Endothelial cell of umbilical vein (primary cell): ENCODE measurements at regions not wholly inside any gene's neighbourhood (a gene's known extent, or its start where the extent isn't known, plus 50 kb on each side); places are given as distances from the start of the nearest gene placed in this dataset.

ENCODE experiments used
- BruUV-seq: library from RNA; stranded (reverse); fragments of 400-500 nt; replicated peaks from 2 replicates; lab custom pipeline; 2021; lab: Mats Ljungman, UMichigan
- CTCF ChIA-PET: fragments of 300-600, 350-600 bp; sonication (Branson Sonifier 250); formaldehyde crosslinking; loops from one replicate; lab custom pipeline; 2021; ENCODE audit warnings: antibody characterized with exemption, inconsistent platforms; lab: Charles Lee
- POLR2A ChIA-PET: fragments of 300-600, 350-600 bp; sonication (Branson Sonifier 250); formaldehyde crosslinking; loops from one replicate; lab custom pipeline; 2021; ENCODE audit warnings: antibody characterized with exemption, inconsistent platforms; lab: Charles Lee
- DNase-seq: peaks from one replicate; pipeline ENCODE4 v3.0.0-alpha.2; 2011; ENCODE audit warnings: low read depth, low spot score
- FAIRE-seq: peaks from 2 replicates; lab custom pipeline; 2011; peaks lifted over from hg19 to GRCh38; lab: Jason Lieb, UNC
- H2AFZ ChIP-seq: 2 replicates; pipeline ENCODE4 v1.6.0; 2012; ENCODE audit warnings: low read depth, low read length, control low read depth, inconsistent platforms
- H3K27ac ChIP-seq: 2 replicates; pipeline ENCODE4 v1.5.1; 2011; ENCODE audit warnings: low read depth, mild to moderate bottlenecking, control low read depth, low read length, moderate library complexity; ENCODE audit not compliant: insufficient read depth
- H3K27me3 ChIP-seq, 2 experiments: 2 replicates each; pipeline versions ENCODE4 v1.6.0 to v1.6.1; 2011; ENCODE audit warnings: low read length in 2 of 2, mixed read lengths in 1 of 2; ENCODE audit not compliant: control insufficient read depth in 2 of 2, insufficient read depth in 2 of 2
- H3K36me3 ChIP-seq, 2 experiments: 2 replicates in 1 of 2; 3 replicates in 1 of 2; pipeline ENCODE4 v1.5.1; 2011; ENCODE audit warnings: low read length in 2 of 2, mild to moderate bottlenecking in 1 of 2, moderate library complexity in 1 of 2; ENCODE audit not compliant: control insufficient read depth in 2 of 2, insufficient read depth in 2 of 2; ENCODE audit errors: extremely low read depth in 1 of 2
- H3K4me1 ChIP-seq: 3 replicates; pipeline ENCODE4 v1.5.1; 2011; ENCODE audit warnings: mild to moderate bottlenecking, low read length; ENCODE audit not compliant: control insufficient read depth, insufficient read depth; ENCODE audit errors: extremely low read depth
- H3K4me2 ChIP-seq: 2 replicates; pipeline ENCODE4 v1.6.1; 2011; ENCODE audit warnings: low read length, control low read depth, mixed read lengths; ENCODE audit not compliant: insufficient read depth
- H3K4me3 ChIP-seq, 3 experiments: fragments of 200-600 bp in 1 of 3; sonication (generic), shearing (Covaris generic) in 1 of 3; replicated peaks in 1 of 3; 2 replicates each; pipeline ENCODE4 v1.5.1; 2011 to 2016; ENCODE audit warnings: control low read depth in 3 of 3, low read length in 3 of 3, mild to moderate bottlenecking in 2 of 3, inconsistent platforms in 1 of 3, low read depth in 1 of 3, moderate library complexity in 1 of 3; ENCODE audit not compliant: insufficient read depth in 1 of 3
- H3K79me2 ChIP-seq: 2 replicates; pipeline ENCODE4 v1.6.0; 2012; ENCODE audit warnings: low read length, inconsistent platforms; ENCODE audit not compliant: control insufficient read depth, insufficient read depth
- H3K9ac ChIP-seq: replicated peaks from 2 replicates; pipeline ENCODE3; 2011; ENCODE audit warnings: low read length, control low read depth; ENCODE audit not compliant: insufficient read depth; ENCODE audit errors: extremely low read depth
- H3K9me1 ChIP-seq: replicated peaks from 3 replicates; pipeline ENCODE4 v1.6.0; 2011; ENCODE audit warnings: mild to moderate bottlenecking, low read length; ENCODE audit not compliant: control insufficient read depth, insufficient read depth; ENCODE audit errors: extremely low read depth
- H3K9me3 ChIP-seq: replicated peaks from 2 replicates; pipeline ENCODE4 v1.5.1; 2012; ENCODE audit warnings: low read length, inconsistent platforms; ENCODE audit not compliant: control insufficient read depth, insufficient read depth
- H4K20me1 ChIP-seq: replicated peaks from 2 replicates; pipeline ENCODE3; 2011; ENCODE audit warnings: mild to moderate bottlenecking, low read length; ENCODE audit not compliant: control insufficient read depth, insufficient read depth; ENCODE audit errors: extremely low read depth
- EZH2 ChIP-seq: IDR thresholded peaks from 2 replicates; pipeline ENCODE4 v1.6.1; 2012; ENCODE audit warnings: borderline replicate concordance, low read depth, mild to moderate bottlenecking, moderate library complexity, low read length, inconsistent platforms; ENCODE audit not compliant: severe bottlenecking
- FOS ChIP-seq: IDR thresholded peaks from 2 replicates; pipeline ENCODE4 v1.6.1; 2011; ENCODE audit warnings: mild to moderate bottlenecking, low read length, moderate library complexity, borderline replicate concordance; ENCODE audit not compliant: insufficient read depth
- GATA2 ChIP-seq: IDR thresholded peaks from 2 replicates; pipeline ENCODE4 v1.7.0; 2011; ENCODE audit warnings: low read depth, mild to moderate bottlenecking, moderate library complexity, mixed read lengths, low read length; ENCODE audit not compliant: insufficient read length, insufficient read depth
- JUN ChIP-seq: IDR thresholded peaks from 2 replicates; pipeline ENCODE4 v1.6.1; 2011; ENCODE audit warnings: borderline replicate concordance, low read depth; ENCODE audit not compliant: insufficient read length, insufficient read depth
- MYC ChIP-seq: IDR thresholded peaks from one replicate; pipeline ENCODE4 v1.6.1; 2011; ENCODE audit warnings: mild to moderate bottlenecking, low read depth, low read length
- POLR2A ChIP-seq: IDR thresholded peaks from 2 replicates; pipeline ENCODE4 v1.6.1; 2012; ENCODE audit warnings: low read depth, mild to moderate bottlenecking, control low read depth, low read length
- POLR2AphosphoS5 ChIP-seq: IDR thresholded peaks from 2 replicates; pipeline ENCODE4 v1.6.1; 2012; ENCODE audit warnings: low read depth, mild to moderate bottlenecking, control low read depth, low read length, moderate library complexity; ENCODE audit not compliant: insufficient read depth
- dilution Hi-C: fragments of 300-500 bp; cut with MboI; formaldehyde crosslinking; loops from one replicate; pipeline ENCODE4 v1.15.0; 2019; ENCODE audit warnings: low sequenced_read_pairs; ENCODE audit not compliant: extremely low pct_ligation_motif_present
- intact Hi-C: fragments of 100-400 bp; cut with micrococcal nuclease; formaldehyde crosslinking; loops from one replicate; pipeline ENCODE4 v1.10.0; 2022
- TF ChIP-seq, protein P1 (sequence below): IDR thresholded peaks from 2 replicates; pipeline ENCODE4 v1.6.1; 2011; ENCODE audit not compliant: insufficient read depth, insufficient read length
- TF ChIP-seq, protein P2 (sequence below), 2 donors: IDR thresholded peaks; 1 replicate in 1 of 2; 2 replicates in 1 of 2; pipeline ENCODE4 v1.5.1; 2011; ENCODE audit warnings: low read length in 2 of 2, mild to moderate bottlenecking in 2 of 2, moderate library complexity in 2 of 2, control low read depth in 1 of 2, inconsistent platforms in 1 of 2, low read depth in 1 of 2; ENCODE audit not compliant: insufficient read depth in 1 of 2; ENCODE audit errors: extremely low read depth in 1 of 2

DNA sequence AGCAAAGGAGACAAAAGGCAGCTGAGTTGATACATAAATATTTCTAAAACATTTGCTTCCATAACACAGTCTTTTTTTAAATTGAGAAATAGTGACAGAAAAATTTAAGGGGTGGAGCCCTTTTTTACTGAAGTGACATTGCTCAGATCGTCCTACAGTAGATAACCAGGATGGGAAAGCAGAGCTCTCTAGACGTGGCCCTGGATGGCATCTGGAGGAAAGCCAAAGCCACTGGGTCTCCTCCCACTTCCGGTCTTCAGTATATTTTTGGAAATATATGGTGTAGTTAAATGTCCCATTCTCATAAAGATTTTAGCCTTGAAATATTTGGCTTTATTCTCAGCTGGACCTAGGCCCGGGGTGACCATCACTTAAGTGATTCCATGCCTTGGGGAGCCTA is 326.1 kb downstream of the ZNF621 start:
- H4K20me1 ChIP-seq = no peaks in the 10 kb centered on the region
- no peaks in the 10 kb centered on the region for H3K9me3 ChIP-seq
- H3K4me2 ChIP-seq = no peak overlapping the region
- BruUV-seq = no TSS peak
- H3K9ac ChIP-seq = no peak overlapping the region
- CTCF ChIA-PET = no interaction called here
- no peaks in the 10 kb centered on the region for H3K79me2 ChIP-seq
- H3K27ac ChIP-seq = no peak overlapping the region
- intact Hi-C loops = no loop called here
- no peak for DNase-seq
- H3K4me3 ChIP-seq = no peak overlapping the region
- no peak for TF ChIP-seq FOS
- no peak for TF ChIP-seq POLR2AphosphoS5
- no peak for TF ChIP-seq JUN
- TF ChIP-seq POLR2A = no peak
- TF ChIP-seq, protein P1, sequence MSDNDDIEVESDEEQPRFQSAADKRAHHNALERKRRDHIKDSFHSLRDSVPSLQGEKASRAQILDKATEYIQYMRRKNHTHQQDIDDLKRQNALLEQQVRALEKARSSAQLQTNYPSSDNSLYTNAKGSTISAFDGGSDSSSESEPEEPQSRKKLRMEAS = no peak
- no peak for TF ChIP-seq EZH2
- no peak for TF ChIP-seq GATA2
- TF ChIP-seq MYC = no peak
- TF ChIP-seq, protein P2, sequence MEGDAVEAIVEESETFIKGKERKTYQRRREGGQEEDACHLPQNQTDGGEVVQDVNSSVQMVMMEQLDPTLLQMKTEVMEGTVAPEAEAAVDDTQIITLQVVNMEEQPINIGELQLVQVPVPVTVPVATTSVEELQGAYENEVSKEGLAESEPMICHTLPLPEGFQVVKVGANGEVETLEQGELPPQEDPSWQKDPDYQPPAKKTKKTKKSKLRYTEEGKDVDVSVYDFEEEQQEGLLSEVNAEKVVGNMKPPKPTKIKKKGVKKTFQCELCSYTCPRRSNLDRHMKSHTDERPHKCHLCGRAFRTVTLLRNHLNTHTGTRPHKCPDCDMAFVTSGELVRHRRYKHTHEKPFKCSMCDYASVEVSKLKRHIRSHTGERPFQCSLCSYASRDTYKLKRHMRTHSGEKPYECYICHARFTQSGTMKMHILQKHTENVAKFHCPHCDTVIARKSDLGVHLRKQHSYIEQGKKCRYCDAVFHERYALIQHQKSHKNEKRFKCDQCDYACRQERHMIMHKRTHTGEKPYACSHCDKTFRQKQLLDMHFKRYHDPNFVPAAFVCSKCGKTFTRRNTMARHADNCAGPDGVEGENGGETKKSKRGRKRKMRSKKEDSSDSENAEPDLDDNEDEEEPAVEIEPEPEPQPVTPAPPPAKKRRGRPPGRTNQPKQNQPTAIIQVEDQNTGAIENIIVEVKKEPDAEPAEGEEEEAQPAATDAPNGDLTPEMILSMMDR (IDR thresholded peaks at IDR 0.05; ENCODE audit: extremely low read depth in 1 of 2, insufficient read depth in 1 of 2, low read depth in 1 of 2, low read length in 2 of 2) = no peak
- H3K27me3 ChIP-seq = peaks cover 0 to 4% of the 10 kb centered on the region in 2 experiments
- no peaks in the 10 kb centered on the region for H3K4me1 ChIP-seq
- POLR2A ChIA-PET = no interaction called here
- dilution Hi-C loops = no loop called here
- no peak for FAIRE-seq
- H3K9me1 ChIP-seq = no peaks in the 10 kb centered on the region
- no peak overlapping the region for H2AFZ ChIP-seq
- H3K36me3 ChIP-seq = no peaks in the 10 kb centered on the region
